Erythroblast (primary cell): ENCODE measurements at regions not wholly inside any gene's neighbourhood (a gene's known extent, or its start where the extent isn't known, plus 50 kb on each side); places are given as distances from the start of the nearest gene placed in this dataset.

Experiments
- GATA1 ChIP-seq: IDR thresholded peaks from 2 replicates; pipeline ENCODE4 v1.6.1; 2011; ENCODE audit warnings: low read depth, mild to moderate bottlenecking, control low read depth, low read length, moderate library complexity
- POLR2A ChIP-seq: IDR thresholded peaks from 2 replicates; pipeline ENCODE4 v1.6.1; 2011; ENCODE audit warnings: mild to moderate bottlenecking, low read length

DNA sequence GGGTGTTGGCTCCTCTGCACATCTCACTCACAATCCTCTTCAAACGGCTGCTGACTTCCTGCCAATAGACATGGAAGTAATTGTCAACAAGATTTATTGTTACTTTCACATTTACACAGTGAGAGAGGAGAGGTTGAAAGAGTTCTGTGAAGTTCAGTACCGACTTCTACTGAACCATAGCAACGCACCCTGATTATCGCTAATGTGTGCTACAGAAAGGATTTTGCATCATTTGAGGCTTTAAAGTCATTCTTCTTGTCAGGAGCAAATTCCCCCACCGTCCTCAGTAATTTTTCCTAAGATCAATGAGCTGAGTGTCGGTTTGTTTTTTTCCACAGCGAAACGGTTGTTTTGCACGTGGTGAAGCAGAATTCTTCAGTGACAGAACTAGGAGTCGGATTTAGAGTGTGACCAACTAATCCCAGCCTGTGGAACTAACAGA lies 361.0 kb downstream of the ADGRL2 start:
- TF ChIP-seq POLR2A (no peak), GATA1 (no peak)
